GM12873 (cell line): ENCODE measurements at regions not wholly inside any gene's neighbourhood (a gene's known extent, or its start where the extent isn't known, plus 50 kb on each side); places are given as distances from the start of the nearest gene placed in this dataset.

Experiments
- TF ChIP-seq, protein P1 (sequence below): IDR thresholded peaks from 2 replicates; pipeline ENCODE4 v1.5.1; 2012; ENCODE audit warnings: low read depth, mild to moderate bottlenecking, moderate library complexity, low read length, control low read depth; ENCODE audit not compliant: insufficient read depth; ENCODE audit errors: missing control alignments

- TF ChIP-seq, protein P1, sequence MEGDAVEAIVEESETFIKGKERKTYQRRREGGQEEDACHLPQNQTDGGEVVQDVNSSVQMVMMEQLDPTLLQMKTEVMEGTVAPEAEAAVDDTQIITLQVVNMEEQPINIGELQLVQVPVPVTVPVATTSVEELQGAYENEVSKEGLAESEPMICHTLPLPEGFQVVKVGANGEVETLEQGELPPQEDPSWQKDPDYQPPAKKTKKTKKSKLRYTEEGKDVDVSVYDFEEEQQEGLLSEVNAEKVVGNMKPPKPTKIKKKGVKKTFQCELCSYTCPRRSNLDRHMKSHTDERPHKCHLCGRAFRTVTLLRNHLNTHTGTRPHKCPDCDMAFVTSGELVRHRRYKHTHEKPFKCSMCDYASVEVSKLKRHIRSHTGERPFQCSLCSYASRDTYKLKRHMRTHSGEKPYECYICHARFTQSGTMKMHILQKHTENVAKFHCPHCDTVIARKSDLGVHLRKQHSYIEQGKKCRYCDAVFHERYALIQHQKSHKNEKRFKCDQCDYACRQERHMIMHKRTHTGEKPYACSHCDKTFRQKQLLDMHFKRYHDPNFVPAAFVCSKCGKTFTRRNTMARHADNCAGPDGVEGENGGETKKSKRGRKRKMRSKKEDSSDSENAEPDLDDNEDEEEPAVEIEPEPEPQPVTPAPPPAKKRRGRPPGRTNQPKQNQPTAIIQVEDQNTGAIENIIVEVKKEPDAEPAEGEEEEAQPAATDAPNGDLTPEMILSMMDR, result no peak
Observed at GRCh38 chr3:62926494-62926893, 51.3 kb upstream of the CADPS start.

- TF ChIP-seq, protein P1, result no peak
Observed at GRCh38 chr3:62928256-62928655, 53.0 kb upstream of the CADPS start.

DNA sequence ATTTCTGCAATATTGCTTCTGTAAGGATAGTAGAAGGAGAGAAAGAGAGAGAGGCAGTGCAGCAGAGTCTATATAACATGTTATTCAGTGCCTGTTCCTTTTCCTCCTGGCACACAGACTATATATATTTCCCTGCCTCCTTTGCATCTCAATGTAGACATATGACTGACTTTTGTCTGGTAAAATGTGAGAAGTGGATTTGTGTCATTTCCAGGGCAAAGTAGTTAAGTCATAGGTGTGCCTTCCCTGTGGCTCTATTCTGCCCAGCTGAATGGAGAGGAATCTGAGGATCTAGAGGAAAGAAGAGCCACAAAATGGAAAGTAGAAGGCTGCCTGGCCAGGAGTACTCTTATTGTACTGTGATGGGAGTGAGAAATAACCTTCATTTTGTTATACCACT is 54.6 kb upstream of the CADPS start:
- TF ChIP-seq, protein P1, result no peak

- TF ChIP-seq, protein P1, result no peak
Observed at GRCh38 chr3:62935793-62936192, 60.6 kb upstream of the CADPS start.

GRCh38 chr3:62936626-62937254 is 61.5 kb upstream of the CADPS start:
- TF ChIP-seq, protein P1, result no peak

DNA sequence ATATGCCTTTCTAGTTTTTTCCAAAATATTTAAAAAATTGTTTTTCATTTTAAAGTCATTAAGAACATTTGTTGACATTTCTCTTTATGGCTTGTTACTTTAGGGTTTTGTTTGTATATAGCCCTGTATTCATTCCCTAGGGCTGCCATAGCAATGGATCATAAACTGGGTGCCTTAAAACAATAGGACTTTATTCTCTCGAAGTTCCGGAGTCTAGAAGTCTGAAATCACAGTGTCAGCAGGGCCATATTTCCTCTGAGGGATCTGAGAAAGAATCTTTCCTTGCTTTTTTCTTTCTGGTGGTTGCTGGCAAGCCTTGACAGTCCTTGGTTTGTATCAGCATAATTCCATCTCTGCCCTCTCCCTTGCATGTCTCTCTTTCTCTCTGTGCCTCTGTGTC is 63.4 kb upstream of the CADPS start:
- TF ChIP-seq, protein P1, result no peak

DNA sequence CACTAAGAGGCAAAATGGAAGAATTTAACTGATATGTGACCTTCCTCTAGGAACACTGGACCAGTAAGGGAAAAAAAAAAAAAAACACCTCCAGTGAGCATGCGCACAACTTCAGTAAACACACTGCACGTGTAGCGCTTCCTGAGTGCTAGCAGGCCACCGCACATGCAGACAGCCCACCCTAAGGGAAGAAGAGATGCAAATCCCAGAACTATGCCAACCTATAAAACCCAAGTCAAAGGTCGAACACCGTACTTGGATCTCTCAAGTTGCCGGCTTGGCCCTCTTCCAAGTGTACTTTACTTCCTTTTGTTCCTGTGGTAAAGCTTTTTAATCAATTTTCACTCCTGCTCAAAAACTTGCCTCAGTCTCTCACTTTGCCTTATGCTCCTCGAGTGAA is 64.5 kb upstream of the CADPS start:
- TF ChIP-seq, protein P1, result no peak
